Head of caudate nucleus (tissue), 42 donors: ENCODE measurements at regions not wholly inside any gene's neighbourhood (a gene's known extent, or its start where the extent isn't known, plus 50 kb on each side); places are given as distances from the start of the nearest gene placed in this dataset.

Experiments used
- DNase-seq, 42 donors: peaks; one replicate each; pipeline versions ENCODE4 v3.0.0 to v3.0.0-alpha.2; 2020 to 2021; ENCODE audit warnings: mixed read lengths in 7 of 42
- intact Hi-C: fragments of 100-400 bp; cut with DNase I; formaldehyde crosslinking; loops from one replicate; pipeline ENCODE4 v1.15.0; 2022

GRCh38 chr14:60563113-60563512, 54.2 kb downstream of the SIX6 start:
- DNase-seq: no peak
- intact Hi-C loops: loop anchor here (10.0 kb wide), 1 partner anchor 208 kb away; no protein-coding TSS in a partner anchor

DNA sequence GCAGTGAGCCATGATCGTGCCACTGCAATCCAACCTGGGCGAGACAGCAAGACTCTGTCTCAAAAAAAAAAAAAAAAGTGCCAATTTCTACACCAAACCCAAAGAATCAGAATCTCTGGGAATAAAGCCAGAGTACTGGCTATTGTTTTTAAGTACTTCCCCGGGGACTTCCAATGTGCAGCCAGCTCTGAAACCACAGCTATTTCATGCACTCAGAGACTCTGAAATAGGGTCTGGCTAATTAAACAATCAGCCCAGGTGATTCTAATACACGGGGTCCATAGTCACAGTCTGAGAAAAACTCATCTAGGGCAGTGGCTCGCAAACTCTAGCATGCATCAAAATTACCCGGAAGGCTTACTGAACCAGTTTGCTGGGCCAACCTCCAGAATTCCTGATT, 56.3 kb downstream of the SIX6 start:
- DNase-seq: no peak
- intact Hi-C loops: loop anchor here (10.0 kb wide), 1 partner anchor 210 kb away; no protein-coding TSS in a partner anchor

GRCh38 chr14:60566101-60566500, 57.2 kb downstream of the SIX6 start:
- intact Hi-C loops: loop anchor here (10.0 kb wide), 1 partner anchor 211 kb away; no protein-coding TSS in a partner anchor
- DNase-seq: no peak

DNA sequence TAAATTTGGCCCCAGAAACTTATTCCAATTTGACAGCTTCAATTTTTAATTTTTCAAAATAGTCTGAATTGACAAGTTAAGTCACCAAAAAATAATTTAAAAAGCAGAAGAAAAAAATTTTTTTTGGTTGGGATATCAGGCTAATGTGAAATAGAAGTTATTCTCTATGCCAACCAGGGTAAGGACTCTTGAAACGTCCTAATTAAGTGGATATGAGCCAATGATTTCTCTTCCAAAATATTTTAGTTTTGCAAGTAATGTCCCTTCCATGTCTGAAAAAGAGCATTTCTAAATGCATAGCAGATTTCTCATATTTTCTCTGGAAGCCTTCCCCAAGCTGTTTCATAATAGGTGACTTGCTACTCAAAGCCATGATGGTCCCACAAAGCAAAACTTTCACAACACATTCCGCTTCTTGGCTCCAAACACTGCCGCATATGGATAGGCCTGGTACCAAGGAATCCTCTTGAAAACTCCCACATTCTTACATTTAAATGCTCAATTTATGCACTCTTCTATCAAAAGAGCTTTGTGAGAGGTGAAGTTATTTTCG, 65.1 kb downstream of the SIX6 start:
- DNase-seq: no peak
- intact Hi-C loops: no loop called here

GRCh38 chr14:60575008-60575407, 66.1 kb downstream of the SIX6 start:
- intact Hi-C loops: no loop called here

GRCh38 chr14:60585676-60586075, 63.6 kb downstream of the SIX1 start:
- intact Hi-C loops: no loop called here
- DNase-seq: no peak

More at GRCh38 chr14:60575008-60575407, 66.1 kb downstream of the SIX6 start:
- DNase-seq: no peak

DNA sequence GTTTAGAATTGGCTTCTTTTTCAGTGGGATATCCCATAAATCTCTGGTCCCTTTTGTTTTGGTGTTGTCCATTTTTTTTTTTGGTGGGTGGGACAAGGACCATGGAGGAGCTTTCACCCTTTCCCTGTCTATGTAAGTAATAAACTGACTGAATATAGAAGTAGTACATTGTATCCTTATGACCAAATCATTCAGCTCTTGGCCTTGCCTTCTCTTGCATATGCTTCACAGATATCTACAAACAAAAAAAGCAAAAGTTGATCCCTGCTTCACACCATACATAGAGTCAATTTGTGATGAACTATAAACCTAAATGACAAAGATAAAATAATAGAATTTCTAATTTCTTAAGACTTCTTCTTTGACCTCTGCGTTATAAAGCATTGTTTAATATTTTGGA, 59.8 kb downstream of the SIX1 start:
- DNase-seq: no peak

GRCh38 chr14:60590991-60591414, 58.3 kb downstream of the SIX1 start:
- DNase-seq: no peak
- intact Hi-C loops: no loop called here

More for the DNA sequence above, 59.8 kb downstream of the SIX1 start:
- intact Hi-C loops: no loop called here
